LNCaP clone FGC (cell line): ENCODE measurements at regions not wholly inside any gene's neighbourhood (a gene's known extent, or its start where the extent isn't known, plus 50 kb on each side); places are given as distances from the start of the nearest gene placed in this dataset.

Source experiments
- DNase-seq: peaks from one replicate; pipeline ENCODE4 v3.0.0-alpha.2; 2011; ENCODE audit warnings: low read depth
- H3K4me3 ChIP-seq: 2 replicates; pipeline ENCODE4 v1.5.1; 2011; ENCODE audit warnings: mild to moderate bottlenecking, low read depth, low read length, control low read depth
- CTCF ChIP-seq: IDR thresholded peaks from 2 replicates; pipeline ENCODE4 v1.5.1; 2012; ENCODE audit warnings: mild to moderate bottlenecking; ENCODE audit not compliant: control insufficient read depth, insufficient read depth; ENCODE audit errors: extremely low read depth

GRCh38 chr22:22090650-22091399, 108.2 kb upstream of the TOP3B start:
- no peak for TF ChIP-seq CTCF
- DNase-seq, result no peak
- no peak overlapping the region for H3K4me3 ChIP-seq

- DNase-seq, result no peak
- H3K4me3 ChIP-seq, result no peak overlapping the region
- no peak for TF ChIP-seq CTCF
These were observed 107.1 kb upstream of the TOP3B start for GRCh38 chr22:22089459-22090308.

- DNase-seq, result no peak
- no peak for TF ChIP-seq CTCF
- no peak overlapping the region for H3K4me3 ChIP-seq
These were observed 106.3 kb upstream of the TOP3B start for GRCh38 chr22:22088658-22089458.

GRCh38 chr22:22087854-22088657, 105.5 kb upstream of the TOP3B start:
- no peak for TF ChIP-seq CTCF
- DNase-seq, result no peak
- H3K4me3 ChIP-seq, result no peak overlapping the region

- TF ChIP-seq CTCF, result no peak
- no peak for DNase-seq
- no peak overlapping the region for H3K4me3 ChIP-seq
These were observed 104.0 kb upstream of the TOP3B start for GRCh38 chr22:22086501-22087158.
